WTC11 (cell line): ENCODE measurements at regions not wholly inside any gene's neighbourhood (a gene's known extent, or its start where the extent isn't known, plus 50 kb on each side); places are given as distances from the start of the nearest gene placed in this dataset.

Experiments
- CTCF ChIP-seq: fragments of 200-600 bp; IDR thresholded peaks from 2 replicates; pipeline ENCODE4 v1.8.0; 2022; ENCODE audit warnings: antibody characterized with exemption
- ZNF121 ChIP-seq: sonication (generic); formaldehyde crosslinking; IDR thresholded peaks from 2 replicates; pipeline ENCODE4 v1.8.0; 2023; ENCODE audit warnings: missing genetic modification reagents
- ZNF232 ChIP-seq: sonication (generic); formaldehyde crosslinking; IDR thresholded peaks from 2 replicates; pipeline ENCODE4 v1.8.0; 2022; ENCODE audit warnings: mild to moderate bottlenecking, missing genetic modification reagents

- no peak for TF ChIP-seq CTCF
- no peak for TF ChIP-seq ZNF232
- TF ChIP-seq ZNF121: no peak
Measured at GRCh38 chr5:17070647-17071046, 134.6 kb upstream of the MYO10 start.
